ENCODE measurements at regions not wholly inside any gene's neighbourhood (a gene's known extent, or its start where the extent isn't known, plus 50 kb on each side); places are given as distances from the start of the nearest gene placed in this dataset.

- 85% methylated on average over 10 of the region's 10 CpGs for WGBS
- intact Hi-C loops (cut with DNase I): no loop called here
- DNase-seq (no peak), ATAC-seq (no peak)
- H3K27ac ChIP-seq (ENCODE audit: low read length): no peak overlapping the region
- no peak overlapping the region for H3K4me3 ChIP-seq (ENCODE audit: low read length)
- H3K27me3 ChIP-seq (ENCODE audit: control insufficient read depth, insufficient read depth): no peaks in the 10 kb centered on the region
- H3K4me1 ChIP-seq (ENCODE audit: control insufficient read depth, insufficient read depth, low read length): no peaks in the 10 kb centered on the region
- no peaks in the 10 kb centered on the region for H3K9me3 ChIP-seq (ENCODE audit: control insufficient read depth, low read length)
Observed at GRCh38 chr3:193941486-193941885, 194.5 kb upstream of the HES1 start.

DNA sequence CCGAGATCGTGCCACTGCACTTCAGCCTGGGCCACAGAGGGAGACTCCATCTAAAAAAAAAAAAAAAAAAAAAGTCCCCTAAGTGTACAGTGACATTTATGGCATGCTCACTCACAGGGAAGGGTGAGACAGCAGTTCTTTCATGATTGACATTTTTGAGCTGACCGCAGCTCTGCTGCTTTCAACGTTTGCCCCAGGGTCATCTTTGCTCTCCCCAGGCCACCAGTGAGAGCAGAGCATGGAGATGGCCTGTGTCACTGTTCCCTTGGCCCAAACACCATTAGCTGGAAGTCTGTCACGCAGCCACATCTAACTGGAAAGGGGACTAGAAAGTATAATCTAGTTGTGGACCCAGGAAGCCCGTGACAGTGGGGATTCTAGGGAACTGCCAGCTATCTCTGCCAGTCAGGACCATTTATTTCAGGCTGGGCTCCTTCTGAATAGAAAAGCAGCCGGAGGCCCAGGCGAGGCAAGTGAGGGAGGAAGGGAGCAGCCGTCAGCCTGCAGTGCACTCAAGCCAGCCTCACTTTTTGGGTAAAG lies 193.4 kb upstream of the HES1 start:
- ATAC-seq: no peak
- 85% methylated on average over 9 of the region's 9 CpGs for WGBS
- no peak for DNase-seq
- intact Hi-C loops (cut with DNase I): no loop called here
- Histone ChIP-seq H3K4me1 (ENCODE audit: control insufficient read depth, insufficient read depth, low read length) (no peaks in the 10 kb centered on the region), H3K27me3 (ENCODE audit: control insufficient read depth, insufficient read depth) (no peaks in the 10 kb centered on the region), H3K27ac (ENCODE audit: low read length) (no peak overlapping the region), H3K9me3 (ENCODE audit: control insufficient read depth, low read length) (no peaks in the 10 kb centered on the region), H3K4me3 (ENCODE audit: low read length) (no peak overlapping the region)

DNA sequence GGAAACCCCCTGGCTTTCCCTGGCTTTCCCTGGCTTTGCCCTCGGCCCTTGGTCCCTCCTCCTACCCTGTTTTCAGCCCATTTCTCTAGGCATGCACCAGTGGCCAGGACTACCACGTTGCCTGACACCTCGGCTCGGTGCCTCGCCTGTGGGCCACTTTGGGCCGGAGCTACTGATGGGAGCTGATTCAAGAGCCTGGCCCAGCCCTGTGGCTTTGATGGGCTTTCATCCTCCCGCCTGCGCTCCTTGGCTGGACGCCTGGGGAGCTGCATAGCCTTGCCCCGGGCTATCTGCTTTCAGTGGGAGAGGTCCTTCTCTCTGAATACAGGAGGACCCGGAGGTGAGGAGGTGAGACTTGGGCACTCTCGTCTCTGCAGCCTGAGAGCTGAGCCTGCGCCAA lies 192.7 kb upstream of the HES1 start:
- peak in 2 of 3 donors; percentile 48 for DNase-seq
- no peak overlapping the region for H3K4me3 ChIP-seq (ENCODE audit: low read length)
- H3K27me3 ChIP-seq (ENCODE audit: control insufficient read depth, insufficient read depth): no peaks in the 10 kb centered on the region
- no peaks in the 10 kb centered on the region for H3K9me3 ChIP-seq (ENCODE audit: control insufficient read depth, low read length)
- no peak overlapping the region for H3K27ac ChIP-seq (ENCODE audit: low read length)
- no peak for ATAC-seq
- intact Hi-C loops (cut with DNase I): no loop called here
- 65% methylated on average over 13 of the region's 13 CpGs for WGBS
- no peaks in the 10 kb centered on the region for H3K4me1 ChIP-seq (ENCODE audit: control insufficient read depth, insufficient read depth, low read length)

DNA sequence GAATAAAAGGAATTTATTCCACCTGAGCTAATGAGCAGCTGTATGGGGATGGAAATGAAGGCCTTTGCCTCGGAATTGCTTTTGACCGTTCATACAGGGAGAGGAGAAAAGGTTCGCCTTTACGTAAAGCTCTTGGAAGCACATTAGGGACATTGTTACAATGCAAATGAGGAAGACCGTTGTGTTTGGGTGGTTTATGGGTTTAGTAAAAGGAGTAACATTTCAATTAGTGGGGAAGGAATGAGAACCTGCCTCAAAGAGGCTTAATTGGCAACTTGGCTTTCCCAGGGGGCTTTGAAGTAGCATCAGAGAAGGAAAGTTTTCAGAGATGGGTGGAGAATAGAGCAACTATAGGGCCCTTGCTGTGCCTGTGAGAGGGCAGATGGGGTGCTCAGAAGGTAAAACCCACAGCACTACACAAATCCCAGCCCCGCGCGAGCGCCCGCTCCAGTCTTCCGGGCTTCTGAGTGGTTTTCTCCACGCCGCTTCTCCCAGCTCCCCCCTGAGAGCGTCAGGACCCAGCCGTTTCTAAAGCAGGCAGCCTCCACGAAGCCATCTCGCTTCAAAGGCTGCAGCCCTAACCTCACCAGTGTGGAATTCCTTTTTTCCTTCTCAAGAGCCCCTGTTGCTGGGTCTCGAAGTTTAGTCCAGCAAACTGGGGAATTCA lies 192.0 kb upstream of the HES1 start:
- ATAC-seq (no peak), DNase-seq (no peak)
- Histone ChIP-seq H3K27ac (ENCODE audit: low read length) (no peak overlapping the region), H3K9me3 (ENCODE audit: control insufficient read depth, low read length) (no peaks in the 10 kb centered on the region), H3K4me3 (ENCODE audit: low read length) (no peak overlapping the region), H3K4me1 (ENCODE audit: control insufficient read depth, insufficient read depth, low read length) (no peaks in the 10 kb centered on the region), H3K27me3 (ENCODE audit: control insufficient read depth, insufficient read depth) (no peaks in the 10 kb centered on the region)
- WGBS: 94% methylated on average over 18 of the region's 18 CpGs
- intact Hi-C loops (cut with DNase I): no loop called here

DNA sequence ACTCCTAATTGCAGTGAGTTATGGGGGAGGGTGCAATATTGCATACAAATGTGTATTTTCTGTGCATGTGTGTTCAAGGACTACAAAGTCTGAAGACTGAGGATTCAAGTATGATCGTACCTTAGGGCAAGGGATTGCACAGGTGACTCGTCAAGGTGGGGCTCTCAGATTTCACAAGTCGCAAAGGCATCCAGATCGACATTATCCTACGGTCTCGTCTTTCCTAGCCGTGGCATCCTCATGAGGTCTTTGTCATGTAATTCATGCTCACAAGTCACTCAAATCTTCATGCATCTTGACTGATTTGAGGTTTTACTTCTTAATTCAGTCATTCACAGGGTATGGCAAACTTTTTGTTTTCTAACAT lies 191.4 kb upstream of the HES1 start:
- ATAC-seq (no peak), DNase-seq (no peak)
- no peak overlapping the region for H3K27ac ChIP-seq (ENCODE audit: low read length)
- H3K9me3 ChIP-seq (ENCODE audit: control insufficient read depth, low read length): no peaks in the 10 kb centered on the region
- no peaks in the 10 kb centered on the region for H3K4me1 ChIP-seq (ENCODE audit: control insufficient read depth, insufficient read depth, low read length)
- no peak overlapping the region for H3K4me3 ChIP-seq (ENCODE audit: low read length)
- peaks cover under 1% of the 10 kb centered on the region for H3K27me3 ChIP-seq (ENCODE audit: control insufficient read depth, insufficient read depth)
- WGBS: 85% methylated on average over 7 of the region's 7 CpGs
- intact Hi-C loops (cut with DNase I): no loop called here

GRCh38 chr3:193945143-193945542 lies 190.8 kb upstream of the HES1 start:
- ATAC-seq (peak; percentile 69 to 89), DNase-seq (peak in 2 of 3 donors; percentile 29 to 65)
- no peaks in the 10 kb centered on the region for H3K9me3 ChIP-seq (ENCODE audit: control insufficient read depth, low read length)
- no peak overlapping the region for H3K27ac ChIP-seq (ENCODE audit: low read length)
- H3K27me3 ChIP-seq (ENCODE audit: control insufficient read depth, insufficient read depth): peaks cover 2% of the 10 kb centered on the region
- intact Hi-C loops (cut with DNase I): no loop called here
- 66% methylated on average over 5 of the region's 5 CpGs for WGBS
- no peaks in the 10 kb centered on the region for H3K4me1 ChIP-seq (ENCODE audit: control insufficient read depth, insufficient read depth, low read length)
- H3K4me3 ChIP-seq (ENCODE audit: low read length): no peak overlapping the region

- 37% methylated on average over 5 of the region's 5 CpGs for WGBS
- Histone ChIP-seq H3K9me3 (ENCODE audit: control insufficient read depth, low read length) (no peaks in the 10 kb centered on the region), H3K27me3 (ENCODE audit: control insufficient read depth, insufficient read depth) (peaks cover 2% of the 10 kb centered on the region), H3K4me1 (ENCODE audit: control insufficient read depth, insufficient read depth, low read length) (no peaks in the 10 kb centered on the region), H3K27ac (ENCODE audit: low read length) (no peak overlapping the region), H3K4me3 (ENCODE audit: low read length) (no peak overlapping the region)
- DNase-seq: no peak
- intact Hi-C loops (cut with DNase I): no loop called here
- no peak for ATAC-seq
Observed at GRCh38 chr3:193946945-193947344, 189.0 kb upstream of the HES1 start.

DNA sequence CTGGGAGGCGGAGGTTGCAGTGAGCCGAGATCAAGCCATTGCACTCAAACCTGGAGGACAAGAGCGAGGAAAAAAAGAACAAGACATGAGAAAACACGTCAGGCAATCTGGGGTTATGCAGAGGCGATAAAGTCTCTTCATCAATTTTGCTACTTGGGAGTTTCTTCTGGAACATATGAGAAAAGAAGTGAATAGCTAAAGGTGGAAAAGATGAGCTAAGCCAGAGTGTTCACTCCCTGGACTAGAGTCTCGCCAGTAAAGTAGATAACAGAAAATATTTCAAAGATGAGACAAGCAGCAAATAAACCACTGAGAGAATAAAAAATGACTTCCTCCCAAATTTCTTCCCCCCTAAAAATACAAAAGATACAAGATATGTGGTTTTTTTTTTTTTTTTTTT lies 188.4 kb upstream of the HES1 start:
- DNase-seq (no peak), ATAC-seq (no peak)
- Histone ChIP-seq H3K27me3 (ENCODE audit: control insufficient read depth, insufficient read depth) (peaks cover 2% of the 10 kb centered on the region), H3K4me3 (ENCODE audit: low read length) (no peak overlapping the region), H3K9me3 (ENCODE audit: control insufficient read depth, low read length) (no peaks in the 10 kb centered on the region), H3K4me1 (ENCODE audit: control insufficient read depth, insufficient read depth, low read length) (no peaks in the 10 kb centered on the region), H3K27ac (ENCODE audit: low read length) (no peak overlapping the region)
- 74% methylated on average over 6 of the region's 6 CpGs for WGBS
- intact Hi-C loops (cut with DNase I): no loop called here

DNA sequence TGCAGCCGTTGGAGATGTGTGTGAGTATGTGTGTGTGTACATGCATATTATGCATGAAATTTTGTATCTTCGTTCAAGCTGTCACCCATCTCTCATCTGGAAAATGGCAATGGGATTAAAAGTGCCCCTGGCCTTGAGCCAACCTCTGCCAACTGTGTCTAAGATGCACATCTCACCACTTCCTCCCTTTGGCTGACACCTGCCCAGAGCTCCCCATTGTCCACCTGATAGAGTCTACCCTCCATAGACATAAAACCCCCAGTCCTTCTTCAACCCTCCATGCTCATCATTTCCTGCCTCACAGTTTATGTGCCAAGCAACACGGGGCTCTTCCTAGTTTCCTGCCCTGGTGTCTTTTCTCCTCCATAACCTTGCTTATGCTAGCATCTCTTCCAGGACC lies 187.5 kb upstream of the HES1 start:
- ATAC-seq (no peak), DNase-seq (no peak)
- 78% methylated on average over 3 of the region's 3 CpGs for WGBS
- no peak overlapping the region for H3K27ac ChIP-seq (ENCODE audit: low read length)
- no peaks in the 10 kb centered on the region for H3K9me3 ChIP-seq (ENCODE audit: control insufficient read depth, low read length)
- H3K27me3 ChIP-seq (ENCODE audit: control insufficient read depth, insufficient read depth): peaks cover 2% of the 10 kb centered on the region
- intact Hi-C loops (cut with DNase I): no loop called here
- H3K4me3 ChIP-seq (ENCODE audit: low read length): no peak overlapping the region
- H3K4me1 ChIP-seq (ENCODE audit: control insufficient read depth, insufficient read depth, low read length): no peaks in the 10 kb centered on the region

DNA sequence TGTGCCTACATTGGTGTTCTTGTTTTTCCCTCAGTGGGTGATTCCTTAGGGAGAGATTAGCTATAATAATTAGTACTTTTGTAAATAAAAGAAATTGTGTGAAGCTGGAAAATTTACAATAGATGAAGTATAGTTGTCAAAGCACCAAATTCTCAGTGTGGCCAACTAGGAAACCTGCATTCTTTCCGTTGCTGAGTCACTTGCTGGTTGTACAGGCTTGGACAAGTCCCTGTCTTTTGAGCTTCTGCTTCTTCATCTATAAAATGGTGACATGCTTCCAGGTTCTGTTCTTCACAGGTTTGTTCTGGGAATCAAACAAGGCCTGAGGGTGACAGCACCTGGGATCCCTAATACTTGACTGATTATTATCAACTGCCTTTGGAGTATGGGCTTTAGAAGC lies 184.1 kb upstream of the HES1 start:
- no peak for DNase-seq
- 94% methylated on average over 1 of the region's 1 CpG for WGBS
- Histone ChIP-seq H3K4me3 (ENCODE audit: low read length) (no peak overlapping the region), H3K4me1 (ENCODE audit: control insufficient read depth, insufficient read depth, low read length) (no peaks in the 10 kb centered on the region), H3K9me3 (ENCODE audit: control insufficient read depth, low read length) (no peaks in the 10 kb centered on the region), H3K27me3 (ENCODE audit: control insufficient read depth, insufficient read depth) (peaks cover 2% of the 10 kb centered on the region), H3K27ac (ENCODE audit: low read length) (no peak overlapping the region)
- intact Hi-C loops (cut with DNase I): no loop called here
- ATAC-seq: no peak

DNA sequence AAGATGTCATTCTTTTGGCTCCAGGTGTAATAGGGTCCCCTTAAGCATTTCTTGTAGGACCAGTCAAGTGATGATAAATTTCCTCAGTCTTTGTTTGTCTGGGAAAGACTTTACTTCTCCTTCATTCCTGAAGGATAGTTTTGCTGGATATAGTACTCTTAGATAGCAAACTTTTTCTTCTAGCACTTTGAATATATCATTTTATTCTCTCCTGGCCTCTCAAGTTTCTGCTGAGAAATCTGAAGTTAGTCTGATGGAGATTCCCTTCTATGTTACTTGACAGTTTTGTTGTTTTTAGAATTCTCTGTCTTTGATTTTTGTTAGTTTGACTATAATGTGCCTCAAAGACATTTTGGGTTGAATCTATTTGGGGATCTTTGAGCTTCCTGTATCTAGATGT lies 181.2 kb upstream of the HES1 start:
- intact Hi-C loops (cut with DNase I): no loop called here
- Histone ChIP-seq H3K27ac (ENCODE audit: low read length) (no peak overlapping the region), H3K9me3 (ENCODE audit: control insufficient read depth, low read length) (no peaks in the 10 kb centered on the region), H3K4me1 (ENCODE audit: control insufficient read depth, insufficient read depth, low read length) (no peaks in the 10 kb centered on the region), H3K4me3 (ENCODE audit: low read length) (no peak overlapping the region), H3K27me3 (ENCODE audit: control insufficient read depth, insufficient read depth) (no peaks in the 10 kb centered on the region)
- DNase-seq (no peak), ATAC-seq (no peak)

- no peak overlapping the region for H3K4me3 ChIP-seq (ENCODE audit: low read length)
- intact Hi-C loops (cut with DNase I): no loop called here
- DNase-seq (no peak), ATAC-seq (no peak)
- 98% methylated on average over 7 of the region's 7 CpGs for WGBS
- no peak overlapping the region for H3K27ac ChIP-seq (ENCODE audit: low read length)
- H3K27me3 ChIP-seq (ENCODE audit: control insufficient read depth, insufficient read depth): no peaks in the 10 kb centered on the region
- no peaks in the 10 kb centered on the region for H3K9me3 ChIP-seq (ENCODE audit: control insufficient read depth, low read length)
- no peaks in the 10 kb centered on the region for H3K4me1 ChIP-seq (ENCODE audit: control insufficient read depth, insufficient read depth, low read length)
Observed at GRCh38 chr3:193955719-193956118, 180.2 kb upstream of the HES1 start.
